Fibroblast of mammary gland (primary cell): ENCODE measurements at regions not wholly inside any gene's neighbourhood (a gene's known extent, or its start where the extent isn't known, plus 50 kb on each side); places are given as distances from the start of the nearest gene placed in this dataset.
A peak's percentile ranks its signal among the peaks of the same experiment; 100 is the strongest.

Experiments
- DNase-seq: peaks from one replicate; pipeline ENCODE4 v3.0.0-alpha.2; 2010; ENCODE audit warnings: low read depth
- H3K4me3 ChIP-seq: 2 replicates; pipeline ENCODE4 v1.5.1; 2011; ENCODE audit warnings: low read depth, mild to moderate bottlenecking, low read length, moderate library complexity; ENCODE audit not compliant: control insufficient read depth
- CTCF ChIP-seq: conservative IDR thresholded peaks from 2 replicates; pipeline ENCODE4 v1.5.1; 2011; ENCODE audit warnings: low read depth, low read length, inconsistent platforms; ENCODE audit not compliant: control insufficient read depth, insufficient read depth

- no peak for TF ChIP-seq CTCF
- no peak overlapping the region for H3K4me3 ChIP-seq
- no peak for DNase-seq
Measured at GRCh38 chr9:1115370-1115769, 65.2 kb downstream of the DMRT2 start.

- no peak for DNase-seq
- TF ChIP-seq CTCF: no peak
- H3K4me3 ChIP-seq: no peak overlapping the region
Measured at GRCh38 chr9:1117439-1117838, 67.3 kb downstream of the DMRT2 start.

- no peak for DNase-seq
- no peak overlapping the region for H3K4me3 ChIP-seq
- TF ChIP-seq CTCF: no peak
Measured at GRCh38 chr9:1120500-1121165, 70.5 kb downstream of the DMRT2 start.

GRCh38 chr9:1125741-1126140, 75.6 kb downstream of the DMRT2 start:
- TF ChIP-seq CTCF: no peak
- DNase-seq: peak; percentile 46
- H3K4me3 ChIP-seq: no peak overlapping the region

GRCh38 chr9:1128046-1128445, 77.9 kb downstream of the DMRT2 start:
- no peak overlapping the region for H3K4me3 ChIP-seq
- no peak for DNase-seq
- no peak for TF ChIP-seq CTCF

GRCh38 chr9:1129382-1129781, 79.2 kb downstream of the DMRT2 start:
- no peak for DNase-seq
- no peak for TF ChIP-seq CTCF
- H3K4me3 ChIP-seq: no peak overlapping the region

- no peak overlapping the region for H3K4me3 ChIP-seq
- TF ChIP-seq CTCF: no peak
- DNase-seq: no peak
Measured at GRCh38 chr9:1140057-1140456, 89.9 kb downstream of the DMRT2 start.
